ENCODE measurements at regions not wholly inside any gene's neighbourhood (a gene's known extent, or its start where the extent isn't known, plus 50 kb on each side); places are given as distances from the start of the nearest gene placed in this dataset.

DNA sequence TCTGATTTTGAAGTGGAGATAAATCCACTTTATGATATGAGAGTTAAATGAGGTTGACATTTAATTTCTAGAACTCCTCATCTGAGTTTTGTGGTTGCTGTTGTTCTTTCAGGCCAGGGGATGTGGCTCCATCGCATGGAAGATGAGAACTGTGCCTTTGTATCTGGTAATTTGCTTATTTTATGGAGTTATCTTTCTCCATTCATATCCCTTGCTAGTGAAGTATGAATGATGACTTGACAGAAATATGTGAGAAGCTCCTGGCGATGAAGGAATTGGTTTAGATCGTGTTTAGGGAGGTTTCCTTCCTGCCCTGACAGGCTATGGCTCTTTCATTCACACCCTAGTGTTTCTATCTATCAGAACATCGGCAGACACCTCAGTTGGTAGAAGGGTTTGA, 393.7 kb downstream of the ETS1 start:
- H3K4me3 ChIP-seq (ENCODE audit: low read length), result no peak overlapping the region

DNA sequence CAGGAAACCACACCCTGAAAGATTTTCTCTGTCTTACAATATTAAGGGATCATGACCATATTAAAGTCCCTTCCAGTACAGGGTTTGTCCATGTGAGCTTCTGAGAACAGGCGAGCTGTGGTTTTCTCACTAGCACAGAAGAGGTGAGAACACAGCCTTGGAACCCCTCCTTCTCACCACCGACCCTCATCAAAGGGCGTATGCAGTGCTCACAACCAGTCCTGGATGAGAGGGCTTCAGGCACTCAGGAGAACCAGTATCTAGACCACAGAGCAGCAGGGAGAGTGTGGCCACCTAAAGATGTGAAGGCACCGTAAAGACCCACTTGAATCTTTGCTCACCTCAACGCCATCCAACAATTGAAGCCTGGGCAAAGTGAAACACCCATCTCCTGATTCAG, 397.0 kb downstream of the ETS1 start:
- no peak overlapping the region for H3K27ac ChIP-seq (ENCODE audit: low read depth, low read length)
- no peaks in the 10 kb centered on the region for H3F3A ChIP-seq (ENCODE audit: control insufficient read depth, insufficient read depth)
- H3K9me2 ChIP-seq (replicated peaks; ENCODE audit: control insufficient read depth, low read length), result no peaks in the 10 kb centered on the region
- no peaks in the 10 kb centered on the region; the same call in 1 of the 2 replicates for H3K9me3 ChIP-seq (ENCODE audit: control insufficient read depth, insufficient read depth, low read length)
- no peaks in the 10 kb centered on the region for H4K20me1 ChIP-seq (ENCODE audit: control insufficient read depth, insufficient read depth, low read depth, low read length)
- H3K79me2 ChIP-seq (ENCODE audit: control insufficient read depth, low read length), result no peaks in the 10 kb centered on the region
- TF ChIP-seq CTCF (IDR thresholded peaks at IDR 0.05; ENCODE audit: low read depth, low read length, poor library complexity, severe bottlenecking), result no peak
- no peak for TF ChIP-seq EZH2phosphoT487 (IDR thresholded peaks at IDR 0.05; ENCODE audit: borderline replicate concordance, low read length)
- no peak overlapping the region for H3K4me2 ChIP-seq (ENCODE audit: low read length)
- H3K4me1 ChIP-seq (ENCODE audit: control insufficient read depth, low read length), result peaks cover 10% of the 10 kb centered on the region
- no peaks in the 10 kb centered on the region for H3K36me3 ChIP-seq (ENCODE audit: control insufficient read depth, low read length)
- no peak overlapping the region for H3K4me3 ChIP-seq (ENCODE audit: low read length)
- H3K27me3 ChIP-seq (ENCODE audit: control insufficient read depth, low read length), result no peaks in the 10 kb centered on the region

More for the DNA sequence above, 393.7 kb downstream of the ETS1 start:
- Histone ChIP-seq H4K20me1 (ENCODE audit: control insufficient read depth, insufficient read depth, low read depth, low read length) (no peaks in the 10 kb centered on the region), H3K4me1 (ENCODE audit: control insufficient read depth, low read length) (peaks cover 11% of the 10 kb centered on the region), H3K9me3 (ENCODE audit: control insufficient read depth, insufficient read depth, low read length) (no peaks in the 10 kb centered on the region), H3K27me3 (ENCODE audit: control insufficient read depth, low read length) (no peaks in the 10 kb centered on the region), H3K36me3 (ENCODE audit: control insufficient read depth, low read length) (no peaks in the 10 kb centered on the region), H3K9me2 (replicated peaks; ENCODE audit: control insufficient read depth, low read length) (no peaks in the 10 kb centered on the region), H3K79me2 (ENCODE audit: control insufficient read depth, low read length) (no peaks in the 10 kb centered on the region), H3F3A (ENCODE audit: control insufficient read depth, insufficient read depth) (no peaks in the 10 kb centered on the region), H3K4me2 (ENCODE audit: low read length) (no peak overlapping the region), H3K27ac (ENCODE audit: low read depth, low read length) (no peak overlapping the region)
- TF ChIP-seq CTCF (IDR thresholded peaks at IDR 0.05; ENCODE audit: low read depth, low read length, poor library complexity, severe bottlenecking), result no peak
- no peak for TF ChIP-seq EZH2phosphoT487 (IDR thresholded peaks at IDR 0.05; ENCODE audit: borderline replicate concordance, low read length)

- Histone ChIP-seq H4K20me1 (ENCODE audit: control insufficient read depth, insufficient read depth, low read depth, low read length) (no peaks in the 10 kb centered on the region), H3K36me3 (ENCODE audit: control insufficient read depth, low read length) (no peaks in the 10 kb centered on the region), H3K9me3 (ENCODE audit: control insufficient read depth, insufficient read depth, low read length) (peaks cover 5% of the 10 kb centered on the region; the same call in 1 of the 2 replicates), H3K4me3 (ENCODE audit: low read length) (no peak overlapping the region), H3F3A (ENCODE audit: control insufficient read depth, insufficient read depth) (no peaks in the 10 kb centered on the region), H3K9me2 (replicated peaks; ENCODE audit: control insufficient read depth, low read length) (no peaks in the 10 kb centered on the region), H3K27me3 (ENCODE audit: control insufficient read depth, low read length) (no peaks in the 10 kb centered on the region), H3K4me2 (ENCODE audit: low read length) (no peak overlapping the region), H3K4me1 (ENCODE audit: control insufficient read depth, low read length) (peaks cover 5% of the 10 kb centered on the region), H3K79me2 (ENCODE audit: control insufficient read depth, low read length) (no peaks in the 10 kb centered on the region), H3K27ac (ENCODE audit: low read depth, low read length) (no peak overlapping the region)
- TF ChIP-seq EZH2phosphoT487 (IDR thresholded peaks at IDR 0.05; ENCODE audit: borderline replicate concordance, low read length) (no peak), CTCF (IDR thresholded peaks at IDR 0.05; ENCODE audit: low read depth, low read length, poor library complexity, severe bottlenecking) (no peak)
Observed at GRCh38 chr11:128189823-128190222, 397.5 kb downstream of the ETS1 start.

Measured in DOHH2 (cell line).